ENCODE measurements at regions not wholly inside any gene's neighbourhood (a gene's known extent, or its start where the extent isn't known, plus 50 kb on each side); places are given as distances from the start of the nearest gene placed in this dataset.

GRCh38 chr13:78413887-78414553 is 189.3 kb downstream of the POU4F1 start:
- Mint-ChIP-seq H3K4me1 (ENCODE audit: low read depth, unreplicated experiment) (peaks cover 2% of the 10 kb centered on the region), H3K4me3 (ENCODE audit: unreplicated experiment) (no peak overlapping the region), H3K27ac (ENCODE audit: unreplicated experiment) (no peak overlapping the region), H3K9me3 (ENCODE audit: unreplicated experiment) (no peaks in the 10 kb centered on the region), H3K27me3 (ENCODE audit: unreplicated experiment) (no peaks in the 10 kb centered on the region), H3K36me3 (ENCODE audit: unreplicated experiment) (no peaks in the 10 kb centered on the region)
- no peak for TF ChIP-seq CTCF (IDR thresholded peaks at IDR 0.05; ENCODE audit: partially characterized antibody, unreplicated experiment)
- no peak for DNase-seq

- Mint-ChIP-seq H3K4me1 (ENCODE audit: low read depth, unreplicated experiment) (peaks cover 2% of the 10 kb centered on the region), H3K9me3 (ENCODE audit: unreplicated experiment) (no peaks in the 10 kb centered on the region), H3K27me3 (ENCODE audit: unreplicated experiment) (no peaks in the 10 kb centered on the region), H3K36me3 (ENCODE audit: unreplicated experiment) (no peaks in the 10 kb centered on the region), H3K4me3 (ENCODE audit: unreplicated experiment) (no peak overlapping the region), H3K27ac (ENCODE audit: unreplicated experiment) (no peak overlapping the region)
- DNase-seq: no peak
- TF ChIP-seq CTCF (IDR thresholded peaks at IDR 0.05; ENCODE audit: partially characterized antibody, unreplicated experiment): no peak
Measured at GRCh38 chr13:78410847-78411246, 192.5 kb downstream of the POU4F1 start.

- Mint-ChIP-seq H3K4me1 (ENCODE audit: low read depth, unreplicated experiment) (peaks cover 2% of the 10 kb centered on the region), H3K27ac (ENCODE audit: unreplicated experiment) (no peak overlapping the region), H3K9me3 (ENCODE audit: unreplicated experiment) (no peaks in the 10 kb centered on the region), H3K36me3 (ENCODE audit: unreplicated experiment) (no peaks in the 10 kb centered on the region), H3K4me3 (ENCODE audit: unreplicated experiment) (no peak overlapping the region), H3K27me3 (ENCODE audit: unreplicated experiment) (no peaks in the 10 kb centered on the region)
- DNase-seq: no peak
- no peak for TF ChIP-seq CTCF (IDR thresholded peaks at IDR 0.05; ENCODE audit: partially characterized antibody, unreplicated experiment)
Measured at GRCh38 chr13:78410164-78410563, 193.2 kb downstream of the POU4F1 start.

- no peaks in the 10 kb centered on the region for H3K36me3 Mint-ChIP-seq (ENCODE audit: unreplicated experiment)
- peaks cover 2% of the 10 kb centered on the region for H3K4me1 Mint-ChIP-seq (ENCODE audit: low read depth, unreplicated experiment)
- no peak overlapping the region for H3K4me3 Mint-ChIP-seq (ENCODE audit: unreplicated experiment)
- no peak for DNase-seq
- no peak overlapping the region for H3K27ac Mint-ChIP-seq (ENCODE audit: unreplicated experiment)
- H3K9me3 Mint-ChIP-seq (ENCODE audit: unreplicated experiment): no peaks in the 10 kb centered on the region
- no peak for TF ChIP-seq CTCF (IDR thresholded peaks at IDR 0.05; ENCODE audit: partially characterized antibody, unreplicated experiment)
- no peaks in the 10 kb centered on the region for H3K27me3 Mint-ChIP-seq (ENCODE audit: unreplicated experiment)
Measured at GRCh38 chr13:78409172-78409571, 194.2 kb downstream of the POU4F1 start.

GRCh38 chr13:78404846-78405360 is 198.4 kb downstream of the POU4F1 start:
- Mint-ChIP-seq H3K27me3 (ENCODE audit: unreplicated experiment) (no peaks in the 10 kb centered on the region), H3K4me1 (ENCODE audit: low read depth, unreplicated experiment) (peaks cover 22% of the 10 kb centered on the region), H3K4me3 (ENCODE audit: unreplicated experiment) (no peak overlapping the region), H3K9me3 (ENCODE audit: unreplicated experiment) (peaks cover 6% of the 10 kb centered on the region), H3K36me3 (ENCODE audit: unreplicated experiment) (no peaks in the 10 kb centered on the region), H3K27ac (ENCODE audit: unreplicated experiment) (no peak overlapping the region)
- no peak for DNase-seq
- no peak for TF ChIP-seq CTCF (IDR thresholded peaks at IDR 0.05; ENCODE audit: partially characterized antibody, unreplicated experiment)

All from glutamatergic neuron (in vitro differentiated cells).